ENCODE measurements at regions not wholly inside any gene's neighbourhood (a gene's known extent, or its start where the extent isn't known, plus 50 kb on each side); places are given as distances from the start of the nearest gene placed in this dataset.

DNA sequence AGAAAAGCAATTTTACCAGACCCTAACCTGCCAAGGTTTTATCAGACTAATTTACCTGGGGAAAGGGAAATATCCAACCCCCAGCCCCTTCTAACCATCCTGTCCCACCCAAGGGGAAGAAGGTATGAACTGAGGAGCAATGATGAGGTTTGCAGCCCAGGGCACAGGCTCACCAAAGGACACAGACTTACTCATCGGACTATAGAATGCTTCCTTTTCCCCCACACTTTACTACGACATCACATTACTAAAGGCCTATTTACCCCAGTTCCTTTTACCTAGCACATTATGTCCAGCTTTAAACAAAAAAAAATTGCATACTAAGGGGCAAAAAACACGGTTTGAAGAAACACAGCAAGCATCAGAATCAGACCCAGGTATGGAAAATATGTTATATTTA lies 94.1 kb upstream of the FST start:
- no peak for ATAC-seq (ENCODE audit: low read depth)
- WGBS (ENCODE audit: insufficient coverage) = no CpG with 5 or more reads among the region's 3 CpGs
- H3K36me3 ChIP-seq (replicated peaks in 1 of 2; ENCODE audit: control extremely low read depth in 1 of 2, control insufficient read depth in 1 of 2, extremely low read depth in 1 of 2, insufficient read depth in 2 of 2, low read length in 1 of 2) = no peaks in the 10 kb centered on the region
- H3K79me2 ChIP-seq (ENCODE audit: control insufficient read depth, insufficient read depth, low read length) = no peaks in the 10 kb centered on the region
- no peak overlapping the region for H3K4me3 ChIP-seq (ENCODE audit: control extremely low read depth in 1 of 5, extremely low read depth in 1 of 5, insufficient read depth in 1 of 5, low read depth in 2 of 5, low read length in 4 of 5)
- TF ChIP-seq, protein P1, sequence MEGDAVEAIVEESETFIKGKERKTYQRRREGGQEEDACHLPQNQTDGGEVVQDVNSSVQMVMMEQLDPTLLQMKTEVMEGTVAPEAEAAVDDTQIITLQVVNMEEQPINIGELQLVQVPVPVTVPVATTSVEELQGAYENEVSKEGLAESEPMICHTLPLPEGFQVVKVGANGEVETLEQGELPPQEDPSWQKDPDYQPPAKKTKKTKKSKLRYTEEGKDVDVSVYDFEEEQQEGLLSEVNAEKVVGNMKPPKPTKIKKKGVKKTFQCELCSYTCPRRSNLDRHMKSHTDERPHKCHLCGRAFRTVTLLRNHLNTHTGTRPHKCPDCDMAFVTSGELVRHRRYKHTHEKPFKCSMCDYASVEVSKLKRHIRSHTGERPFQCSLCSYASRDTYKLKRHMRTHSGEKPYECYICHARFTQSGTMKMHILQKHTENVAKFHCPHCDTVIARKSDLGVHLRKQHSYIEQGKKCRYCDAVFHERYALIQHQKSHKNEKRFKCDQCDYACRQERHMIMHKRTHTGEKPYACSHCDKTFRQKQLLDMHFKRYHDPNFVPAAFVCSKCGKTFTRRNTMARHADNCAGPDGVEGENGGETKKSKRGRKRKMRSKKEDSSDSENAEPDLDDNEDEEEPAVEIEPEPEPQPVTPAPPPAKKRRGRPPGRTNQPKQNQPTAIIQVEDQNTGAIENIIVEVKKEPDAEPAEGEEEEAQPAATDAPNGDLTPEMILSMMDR (IDR thresholded peaks at IDR 0.05) = no peak
- TF ChIP-seq EZH2 (IDR thresholded peaks at IDR 0.05; ENCODE audit: borderline replicate concordance, insufficient read depth, low read depth, low read length, poor library complexity, severe bottlenecking) = no peak
- ChIA-PET POLR2A (no interaction called here), CTCF (no interaction called here)
- no peaks in the 10 kb centered on the region for H3K4me1 ChIP-seq (ENCODE audit: control insufficient read depth in 2 of 2, insufficient read depth in 2 of 2, low read length in 2 of 2)
- Mint-ChIP-seq H3K9me3 (ENCODE audit: insufficient read depth) (peaks cover 6% of the 10 kb centered on the region), H3K4me3 (no peak overlapping the region), H3K27ac (no peak overlapping the region), H3K27me3 (peaks cover 3% of the 10 kb centered on the region), H3K4me1 (no peaks in the 10 kb centered on the region)
- no peak overlapping the region for H3K4me2 ChIP-seq (replicated peaks; ENCODE audit: low read depth, low read length, poor library complexity, severe bottlenecking)
- H3K27ac ChIP-seq (ENCODE audit: low read length in 2 of 2) = no peak overlapping the region
- intact Hi-C loops (cut with micrococcal nuclease) = no loop called here
- H3K9ac ChIP-seq (ENCODE audit: low read length) = no peak overlapping the region
- H2AFZ ChIP-seq (ENCODE audit: insufficient read depth, low read depth, low read length, poor library complexity, severe bottlenecking) = no peak overlapping the region
- H3K27me3 ChIP-seq (replicated peaks in 1 of 4; ENCODE audit: control extremely low read depth in 1 of 4, control insufficient read depth in 3 of 4, insufficient read depth in 4 of 4, low read length in 3 of 4) = no peaks in the 10 kb centered on the region
- no peak for DNase-seq
- no peaks in the 10 kb centered on the region for H4K20me1 ChIP-seq (ENCODE audit: control insufficient read depth, insufficient read depth, low read length, poor library complexity, severe bottlenecking)
- peaks cover 0 to 3% (median 0%) of the 10 kb centered on the region in 3 donors for H3K9me3 ChIP-seq (ENCODE audit: control extremely low read depth in 1 of 3, control insufficient read depth in 2 of 3, insufficient read depth in 1 of 3, low read length in 2 of 3)

DNA sequence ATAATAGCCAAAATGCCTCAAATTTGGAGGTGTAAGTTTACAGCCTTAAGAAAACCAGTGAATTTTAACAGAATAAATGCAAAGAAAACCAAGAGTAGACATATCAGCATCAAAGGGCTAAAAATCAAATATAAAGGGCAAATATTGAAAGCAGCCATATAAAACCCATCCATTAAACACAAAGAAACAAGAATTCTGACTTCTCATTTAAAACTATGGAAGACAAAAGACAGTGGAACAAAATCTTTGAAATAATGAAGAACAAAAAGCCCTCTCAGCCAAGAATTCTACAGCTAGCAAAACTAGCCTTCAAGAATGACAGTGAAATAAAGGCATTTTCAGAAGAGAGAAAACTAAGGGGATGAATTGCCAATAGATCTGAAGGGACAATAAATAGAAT lies 91.3 kb upstream of the FST start:
- no peak for DNase-seq
- Histone ChIP-seq H3K27me3 (replicated peaks in 1 of 4; ENCODE audit: control extremely low read depth in 1 of 4, control insufficient read depth in 3 of 4, insufficient read depth in 4 of 4, low read length in 3 of 4) (no peaks in the 10 kb centered on the region), H3K9me3 (ENCODE audit: control extremely low read depth in 1 of 3, control insufficient read depth in 2 of 3, insufficient read depth in 1 of 3, low read length in 2 of 3) (peaks cover 0 to 3% (median 0%) of the 10 kb centered on the region in 3 donors), H3K9ac (ENCODE audit: low read length) (no peak overlapping the region), H3K79me2 (ENCODE audit: control insufficient read depth, insufficient read depth, low read length) (no peaks in the 10 kb centered on the region), H3K4me2 (replicated peaks; ENCODE audit: low read depth, low read length, poor library complexity, severe bottlenecking) (no peak overlapping the region), H3K4me1 (ENCODE audit: control insufficient read depth in 2 of 2, insufficient read depth in 2 of 2, low read length in 2 of 2) (no peaks in the 10 kb centered on the region), H2AFZ (ENCODE audit: insufficient read depth, low read depth, low read length, poor library complexity, severe bottlenecking) (no peak overlapping the region), H3K36me3 (replicated peaks in 1 of 2; ENCODE audit: control extremely low read depth in 1 of 2, control insufficient read depth in 1 of 2, extremely low read depth in 1 of 2, insufficient read depth in 2 of 2, low read length in 1 of 2) (no peaks in the 10 kb centered on the region), H3K27ac (ENCODE audit: low read length in 2 of 2) (no peak overlapping the region), H4K20me1 (ENCODE audit: control insufficient read depth, insufficient read depth, low read length, poor library complexity, severe bottlenecking) (no peaks in the 10 kb centered on the region), H3K4me3 (ENCODE audit: control extremely low read depth in 1 of 5, extremely low read depth in 1 of 5, insufficient read depth in 1 of 5, low read depth in 2 of 5, low read length in 4 of 5) (no peak overlapping the region)
- intact Hi-C loops (cut with micrococcal nuclease) = no loop called here
- Mint-ChIP-seq H3K4me1 (no peaks in the 10 kb centered on the region), H3K4me3 (no peak overlapping the region), H3K9me3 (ENCODE audit: insufficient read depth) (peaks cover 6% of the 10 kb centered on the region), H3K27me3 (no peaks in the 10 kb centered on the region), H3K27ac (no peak overlapping the region)
- TF ChIP-seq, protein P1 (IDR thresholded peaks at IDR 0.05) = no peak
- TF ChIP-seq EZH2 (IDR thresholded peaks at IDR 0.05; ENCODE audit: borderline replicate concordance, insufficient read depth, low read depth, low read length, poor library complexity, severe bottlenecking) = no peak
- ChIA-PET POLR2A (no interaction called here), CTCF (no interaction called here)
- no peak for ATAC-seq (ENCODE audit: low read depth)

All from B cell (primary cell).